Hepatocyte (in vitro differentiated cells): ENCODE measurements at regions not wholly inside any gene's neighbourhood (a gene's known extent, or its start where the extent isn't known, plus 50 kb on each side); places are given as distances from the start of the nearest gene placed in this dataset.

ENCODE experiments used
- EZH2 ChIP-seq: fragments of 200-600 bp; sonication (generic); IDR thresholded peaks from 2 replicates; pipeline ENCODE4 v1.6.1; 2016; ENCODE audit warnings: antibody characterized with exemption, mild to moderate bottlenecking, borderline replicate concordance
- EZH2phosphoT487 ChIP-seq: fragments of 200-600 bp; sonication (generic); IDR thresholded peaks from one replicate; pipeline ENCODE4 v1.6.1; 2018; ENCODE audit warnings: antibody characterized with exemption, mild to moderate bottlenecking, low read depth, moderate library complexity; ENCODE audit not compliant: unreplicated experiment, severe bottlenecking
- TF ChIP-seq, protein P1 (sequence below): fragments of 200-600 bp; sonication (generic); IDR thresholded peaks from 2 replicates; pipeline ENCODE4 v1.5.1; 2016; ENCODE audit warnings: antibody characterized with exemption, mild to moderate bottlenecking; ENCODE audit not compliant: poor library complexity

- no peak for TF ChIP-seq EZH2phosphoT487
- TF ChIP-seq, protein P1, sequence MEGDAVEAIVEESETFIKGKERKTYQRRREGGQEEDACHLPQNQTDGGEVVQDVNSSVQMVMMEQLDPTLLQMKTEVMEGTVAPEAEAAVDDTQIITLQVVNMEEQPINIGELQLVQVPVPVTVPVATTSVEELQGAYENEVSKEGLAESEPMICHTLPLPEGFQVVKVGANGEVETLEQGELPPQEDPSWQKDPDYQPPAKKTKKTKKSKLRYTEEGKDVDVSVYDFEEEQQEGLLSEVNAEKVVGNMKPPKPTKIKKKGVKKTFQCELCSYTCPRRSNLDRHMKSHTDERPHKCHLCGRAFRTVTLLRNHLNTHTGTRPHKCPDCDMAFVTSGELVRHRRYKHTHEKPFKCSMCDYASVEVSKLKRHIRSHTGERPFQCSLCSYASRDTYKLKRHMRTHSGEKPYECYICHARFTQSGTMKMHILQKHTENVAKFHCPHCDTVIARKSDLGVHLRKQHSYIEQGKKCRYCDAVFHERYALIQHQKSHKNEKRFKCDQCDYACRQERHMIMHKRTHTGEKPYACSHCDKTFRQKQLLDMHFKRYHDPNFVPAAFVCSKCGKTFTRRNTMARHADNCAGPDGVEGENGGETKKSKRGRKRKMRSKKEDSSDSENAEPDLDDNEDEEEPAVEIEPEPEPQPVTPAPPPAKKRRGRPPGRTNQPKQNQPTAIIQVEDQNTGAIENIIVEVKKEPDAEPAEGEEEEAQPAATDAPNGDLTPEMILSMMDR, result no peak
- TF ChIP-seq EZH2, result no peak
Measured at GRCh38 chr4:162322054-162322453, 158.3 kb upstream of the FSTL5 start.
